ENCODE measurements at regions not wholly inside any gene's neighbourhood (a gene's known extent, or its start where the extent isn't known, plus 50 kb on each side); places are given as distances from the start of the nearest gene placed in this dataset.
A peak's percentile ranks its signal among the peaks of the same experiment; 100 is the strongest.
"Not testable (repeated sequence)": the region's sequence is repeated elsewhere in the genome, so short reads cannot be mapped to it uniquely, and the experiment has no call there.

GRCh38 chr5:102154791-102155605, 141.1 kb downstream of the SLCO4C1 start:
- peak; percentile 15 for DNase-seq

GRCh38 chr5:102154291-102154690, 141.8 kb downstream of the SLCO4C1 start:
- no peak for DNase-seq

- DNase-seq = no peak
These were observed 142.9 kb downstream of the SLCO4C1 start for GRCh38 chr5:102153003-102153759.

GRCh38 chr5:102139029-102139428, 157.1 kb downstream of the SLCO4C1 start:
- DNase-seq = no peak

GRCh38 chr5:102138243-102138653, 157.8 kb downstream of the SLCO4C1 start:
- DNase-seq = no peak

- no peak for DNase-seq
These were observed 165.2 kb downstream of the SLCO4C1 start for GRCh38 chr5:102130890-102131289.

- no peak for DNase-seq
These were observed 165.7 kb downstream of the SLCO4C1 start for GRCh38 chr5:102130386-102130785.

GRCh38 chr5:102119252-102119651, 176.8 kb downstream of the SLCO4C1 start:
- no peak for DNase-seq

- DNase-seq = no peak
These were observed 180.3 kb downstream of the SLCO4C1 start for GRCh38 chr5:102115736-102116135.

- DNase-seq = no peak
These were observed 181.5 kb downstream of the SLCO4C1 start for GRCh38 chr5:102114525-102115069.

- no peak for DNase-seq
These were observed 188.2 kb downstream of the SLCO4C1 start for GRCh38 chr5:102107865-102108264.

- DNase-seq = no peak
These were observed 189.5 kb downstream of the SLCO4C1 start for GRCh38 chr5:102106599-102106998.

- no peak for DNase-seq
These were observed 196.2 kb downstream of the SLCO4C1 start for GRCh38 chr5:102099766-102100331.

GRCh38 chr5:102099083-102099482, 197.0 kb downstream of the SLCO4C1 start:
- DNase-seq = not testable (repeated sequence)

- not testable (repeated sequence) for DNase-seq
These were observed 197.5 kb downstream of the SLCO4C1 start for GRCh38 chr5:102098606-102099005.

GRCh38 chr5:102090770-102091169, 205.3 kb downstream of the SLCO4C1 start:
- no peak for DNase-seq

- DNase-seq = no peak
These were observed 206.2 kb downstream of the SLCO4C1 start for GRCh38 chr5:102089883-102090282.

GRCh38 chr5:102087906-102088305, 208.2 kb downstream of the SLCO4C1 start:
- no peak for DNase-seq

- no peak for DNase-seq
These were observed 215.8 kb downstream of the SLCO4C1 start for GRCh38 chr5:102080288-102080687.

GRCh38 chr5:102077920-102078319, 218.2 kb downstream of the SLCO4C1 start:
- peak; percentile 2 for DNase-seq

- DNase-seq = no peak
These were observed 226.1 kb downstream of the SLCO4C1 start for GRCh38 chr5:102069974-102070373.

- no peak for DNase-seq
These were observed 227.2 kb downstream of the SLCO4C1 start for GRCh38 chr5:102068870-102069269.

- DNase-seq = no peak
These were observed 246.6 kb downstream of the SLCO4C1 start for GRCh38 chr5:102049517-102049916.

All from activated gamma-delta T cell (primary cell).